NCI-H82 treated with DMSO at 0.1 percent for 48 hours (cell line): ENCODE measurements at regions not wholly inside any gene's neighbourhood (a gene's known extent, or its start where the extent isn't known, plus 50 kb on each side); places are given as distances from the start of the nearest gene placed in this dataset.
A peak's percentile ranks its signal among the peaks of the same experiment; 100 is the strongest.

ENCODE experiments used
- DNase-seq: peaks from one replicate; lab custom pipeline; 2025; ENCODE audit not compliant: unreplicated experiment; lab: John Stamatoyannopoulos, UW

DNA sequence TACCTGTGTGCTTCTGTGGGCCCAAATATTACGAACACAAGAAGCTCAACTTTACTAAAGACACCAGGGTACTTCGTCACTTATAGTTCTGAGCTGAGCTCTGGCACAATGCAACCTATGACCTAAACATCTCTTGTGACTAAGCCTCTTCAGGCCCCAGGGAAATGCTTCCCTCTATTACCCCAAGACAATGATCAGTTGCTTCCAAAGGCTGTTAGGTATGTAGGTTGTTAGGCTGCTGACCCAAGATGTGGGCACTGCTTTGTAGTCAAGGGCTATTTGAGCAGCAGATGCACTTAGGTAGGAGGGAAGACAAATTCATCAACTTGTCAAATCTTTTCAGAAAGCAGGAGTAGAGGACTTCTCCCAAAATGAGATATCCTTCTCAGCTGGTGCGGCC, 640.1 kb downstream of the EPHA4 start:
- DNase-seq = no peak

DNA sequence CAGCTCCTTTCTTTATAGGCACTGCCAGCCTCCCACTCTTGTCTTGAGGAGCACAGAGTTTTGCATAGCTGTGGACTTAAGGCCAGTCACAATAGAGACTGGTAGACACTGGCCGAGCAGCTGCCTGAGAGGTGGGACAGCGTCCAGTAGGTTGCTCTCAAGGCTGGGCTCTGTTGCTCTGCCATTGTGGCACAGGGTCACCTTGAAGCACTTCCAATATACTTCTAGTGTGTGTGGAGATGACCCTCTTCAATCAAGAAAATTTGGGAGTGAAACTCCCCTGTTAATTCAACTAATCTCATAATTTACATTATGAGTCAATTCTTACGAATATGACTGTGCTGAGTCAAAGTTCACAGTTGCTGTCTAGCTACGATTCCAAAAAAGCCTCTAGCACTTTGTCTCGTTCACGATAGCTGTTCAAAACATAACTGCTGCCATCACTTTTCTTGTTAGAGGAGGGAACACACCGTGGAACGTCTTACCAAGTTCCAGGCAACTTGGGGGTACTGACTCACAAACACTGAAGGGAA, 636.2 kb downstream of the EPHA4 start:
- DNase-seq = no peak

DNA sequence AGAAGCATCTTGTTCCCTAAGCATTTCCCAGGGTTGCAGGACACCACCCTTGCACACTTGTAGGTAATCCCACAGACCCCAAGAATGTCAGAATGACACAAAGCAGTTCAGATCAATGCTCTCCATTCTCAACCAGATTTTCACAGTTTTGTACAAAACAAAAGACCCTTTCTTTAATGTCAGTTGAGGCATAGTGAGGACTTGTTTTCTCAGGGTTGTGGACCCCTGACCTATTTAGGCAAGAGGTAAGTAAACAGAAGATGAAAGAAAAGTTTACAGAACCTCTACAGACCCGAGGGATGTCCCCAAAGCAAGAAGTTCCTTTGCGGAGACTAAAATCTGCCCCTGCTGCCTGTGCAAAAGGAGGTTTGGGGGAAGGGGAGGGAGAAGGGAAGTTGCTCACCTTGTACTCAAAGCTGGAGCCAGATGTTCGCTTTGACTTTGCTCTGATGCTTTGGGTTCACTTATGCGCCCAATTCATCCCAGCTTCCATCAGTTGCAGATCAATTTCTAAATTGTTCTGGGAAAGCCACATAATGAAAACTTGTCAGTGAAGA, 635.4 kb downstream of the EPHA4 start:
- DNase-seq = no peak

DNA sequence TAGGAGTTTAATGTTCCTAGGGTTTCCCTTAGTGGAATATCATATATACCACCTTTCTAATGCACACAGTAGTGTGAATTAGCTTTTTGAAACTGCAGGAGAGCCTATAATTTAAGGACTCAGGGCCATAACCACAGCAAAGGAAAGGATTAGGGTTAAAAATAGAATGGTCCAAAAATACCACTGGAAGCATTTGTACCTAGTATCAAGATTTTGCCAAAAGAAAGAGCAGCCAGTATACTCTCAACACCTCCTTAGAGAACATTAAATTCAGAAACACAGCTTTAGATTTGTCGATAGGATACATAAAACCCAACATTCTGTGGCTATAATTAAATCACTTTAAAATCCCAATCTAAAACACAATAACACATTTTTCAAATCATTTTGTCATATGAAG, 634.9 kb downstream of the EPHA4 start:
- no peak for DNase-seq

DNA sequence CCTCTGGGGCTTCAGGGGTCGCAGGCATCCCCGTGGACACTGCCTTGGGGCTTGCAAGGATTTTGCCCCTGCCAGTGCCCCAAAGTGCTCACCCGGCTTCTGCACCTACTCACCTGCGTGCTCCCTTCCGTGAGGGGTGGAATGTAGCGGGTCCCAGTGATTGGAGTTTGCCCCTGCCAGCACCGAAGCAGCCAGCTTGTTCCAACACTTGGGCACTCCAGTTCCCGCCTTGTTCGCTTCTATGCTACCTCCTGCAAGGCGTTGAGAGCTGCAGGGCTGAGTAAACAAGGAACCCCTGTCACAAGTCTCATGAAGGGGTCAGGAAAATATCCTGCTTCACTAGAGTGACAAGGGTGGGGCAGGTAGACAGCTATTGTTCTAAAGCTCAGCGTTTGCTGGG, 631.5 kb downstream of the EPHA4 start:
- DNase-seq = no peak

DNA sequence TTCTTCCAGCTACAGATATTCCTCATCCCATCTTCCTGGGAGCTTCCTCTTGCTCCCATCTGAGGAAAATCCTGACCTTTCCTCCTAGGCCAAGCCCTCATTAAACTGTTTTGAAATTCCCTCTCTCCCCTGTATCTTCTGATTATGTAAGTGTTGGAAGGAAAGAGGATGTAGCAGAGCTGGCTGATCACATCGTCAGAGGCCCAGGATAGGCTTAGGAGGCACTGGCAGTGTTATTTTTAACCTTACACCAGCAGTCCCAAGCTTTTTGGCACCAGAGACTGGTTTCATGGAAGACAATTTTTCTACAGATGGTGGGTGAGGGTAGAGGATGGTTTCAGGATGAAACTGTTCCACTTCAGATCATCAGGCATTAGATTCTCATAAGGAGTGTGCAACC, 630.4 kb downstream of the EPHA4 start:
- no peak for DNase-seq

DNA sequence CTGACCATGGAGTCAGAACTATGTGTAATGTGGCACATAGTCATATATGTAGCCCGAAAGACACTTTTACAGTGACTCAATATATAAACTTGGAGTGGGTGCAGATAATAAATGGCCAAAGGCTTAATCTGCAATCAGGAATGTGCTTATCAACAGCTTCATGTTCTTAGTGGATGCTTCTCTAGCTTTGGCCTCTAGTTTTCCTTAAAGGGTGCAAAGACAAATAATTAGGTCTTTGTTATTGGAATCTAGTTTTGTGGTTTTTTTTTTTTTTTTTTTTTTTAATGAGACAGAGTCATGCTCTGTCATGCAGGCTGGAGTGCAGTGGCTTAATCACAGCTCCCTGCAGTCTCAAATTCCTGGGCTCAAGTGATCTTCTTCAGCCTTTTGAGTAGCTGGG, 625.6 kb downstream of the EPHA4 start:
- DNase-seq = no peak

DNA sequence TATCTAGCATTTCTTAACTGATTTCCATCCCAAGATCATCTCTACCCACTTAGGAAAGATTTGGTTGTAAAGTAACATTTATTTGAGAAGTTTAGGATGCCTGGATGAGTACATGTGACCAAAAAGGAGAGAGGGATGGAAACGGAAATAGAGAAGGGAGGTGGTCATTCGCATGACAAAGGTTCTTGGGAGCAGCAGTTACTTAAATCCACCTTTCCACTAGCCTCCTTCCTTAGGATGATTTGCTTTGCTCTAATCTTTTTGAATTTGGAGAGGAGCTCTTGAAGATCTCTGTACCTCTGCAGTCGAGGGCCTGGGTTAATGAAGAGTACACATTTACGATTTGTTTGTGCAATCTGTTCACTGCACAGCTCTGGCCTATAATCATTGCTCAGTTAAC, 623.5 kb downstream of the EPHA4 start:
- no peak for DNase-seq

DNA sequence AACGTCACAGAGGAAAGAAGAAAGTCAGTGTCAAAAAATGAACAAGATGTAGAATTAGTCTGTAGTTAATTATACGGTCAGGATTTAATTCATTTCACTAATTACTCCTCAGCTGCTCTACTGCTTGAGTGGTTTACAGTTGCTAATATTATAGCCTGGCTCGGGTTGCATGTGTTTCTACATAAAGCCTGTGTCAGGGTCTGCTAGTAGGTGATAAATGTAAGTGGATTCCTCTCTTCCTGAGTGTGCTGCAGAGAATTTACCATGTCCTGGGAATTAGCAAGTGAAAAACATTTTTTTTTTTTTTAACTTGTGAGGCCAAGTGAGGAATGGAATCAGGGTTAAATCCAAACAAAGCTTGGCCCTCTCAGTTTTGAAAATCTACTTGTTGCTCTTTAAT, 622.6 kb downstream of the EPHA4 start:
- DNase-seq = peak; percentile 6

DNA sequence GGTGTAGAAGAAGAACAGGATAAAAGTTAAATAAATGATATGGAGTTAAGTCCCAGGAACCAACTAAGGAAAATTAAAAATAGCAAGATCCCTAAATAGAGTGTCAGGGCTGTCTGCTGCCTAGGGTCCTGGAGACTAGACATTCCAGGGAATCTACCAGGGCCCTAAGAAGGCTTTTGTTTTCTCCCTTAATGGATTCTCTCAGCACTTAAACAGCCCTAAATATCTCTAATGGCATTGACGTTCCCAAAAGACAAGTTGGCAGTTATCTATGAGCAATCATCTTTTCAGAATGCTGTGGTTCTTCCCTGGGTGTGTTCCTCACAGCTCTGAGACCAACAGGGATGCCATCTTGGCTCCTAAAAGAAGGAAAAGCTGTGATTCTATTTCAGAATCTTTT, 616.3 kb downstream of the EPHA4 start:
- DNase-seq = no peak

DNA sequence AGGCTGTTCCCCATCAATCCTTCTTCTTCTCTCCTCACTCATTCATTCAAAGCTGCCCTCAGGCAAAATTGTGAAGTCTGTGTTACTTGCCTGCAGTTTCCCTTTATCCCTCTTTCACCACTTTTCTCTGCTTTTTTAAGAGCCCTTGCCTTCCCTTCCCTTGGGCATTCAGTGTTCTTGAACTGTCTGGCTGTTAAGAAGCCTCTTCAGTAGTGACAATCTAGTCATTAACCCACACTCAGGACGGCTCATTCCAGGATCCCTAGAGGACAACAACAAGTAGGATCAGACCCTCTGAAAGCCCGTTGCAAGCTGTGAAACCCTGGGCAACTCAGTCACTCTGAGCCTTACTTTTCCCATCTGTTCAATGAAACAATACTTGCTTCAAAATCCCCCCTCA, 615.7 kb downstream of the EPHA4 start:
- DNase-seq = no peak

DNA sequence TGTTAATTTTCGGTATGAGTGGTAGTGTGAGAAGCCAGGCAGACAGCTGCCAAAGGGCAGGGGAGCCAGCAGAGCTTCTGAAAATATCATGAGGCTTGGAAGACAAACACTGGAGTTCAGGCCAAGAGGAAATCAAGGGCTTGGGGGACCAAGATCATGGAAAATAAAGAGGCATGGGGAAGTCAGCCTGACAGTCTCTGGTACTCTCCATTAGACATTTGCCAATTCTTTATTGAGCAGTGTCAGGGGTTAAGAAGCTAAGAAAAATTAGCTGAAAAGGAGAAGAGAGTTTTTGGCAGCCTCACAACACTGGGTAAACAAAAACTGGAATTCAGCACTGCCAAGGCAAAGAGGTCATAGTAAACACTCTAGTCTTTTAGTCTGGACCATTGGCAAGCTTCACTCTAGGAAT, 612.7 kb downstream of the EPHA4 start:
- DNase-seq = no peak

DNA sequence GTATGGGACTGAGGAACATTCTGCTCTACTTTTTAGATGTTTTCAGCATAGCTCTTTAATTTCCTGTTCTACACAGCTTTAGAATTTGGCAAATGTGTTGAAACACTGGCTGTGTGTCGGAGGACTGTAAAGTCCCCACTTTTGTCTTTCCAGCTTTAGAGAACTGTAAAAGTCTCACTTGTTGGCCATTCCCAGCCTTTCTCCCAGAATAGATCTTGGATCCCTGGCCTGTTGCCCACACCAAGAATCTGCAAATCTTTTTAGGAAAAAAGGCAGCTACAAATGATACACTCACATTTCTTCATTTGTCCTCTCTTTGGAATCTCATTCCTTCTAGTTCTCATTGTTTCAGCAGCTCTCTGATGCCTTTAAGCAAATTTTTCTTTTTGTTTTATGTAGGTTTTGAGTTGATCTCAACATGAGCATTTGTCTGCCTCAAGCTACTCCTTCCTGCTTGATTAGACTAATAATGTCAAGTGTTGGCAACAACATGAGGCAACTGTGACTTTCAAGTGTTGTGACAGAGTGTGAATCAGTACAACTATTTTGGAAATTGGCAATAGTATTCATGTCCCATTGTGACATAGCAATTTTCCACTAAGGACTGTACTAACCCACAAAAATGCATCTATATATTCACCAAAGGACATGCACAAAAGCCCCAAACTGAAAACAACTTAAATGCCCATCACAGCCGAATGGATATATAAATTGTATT, 610.8 kb downstream of the EPHA4 start:
- DNase-seq = no peak

DNA sequence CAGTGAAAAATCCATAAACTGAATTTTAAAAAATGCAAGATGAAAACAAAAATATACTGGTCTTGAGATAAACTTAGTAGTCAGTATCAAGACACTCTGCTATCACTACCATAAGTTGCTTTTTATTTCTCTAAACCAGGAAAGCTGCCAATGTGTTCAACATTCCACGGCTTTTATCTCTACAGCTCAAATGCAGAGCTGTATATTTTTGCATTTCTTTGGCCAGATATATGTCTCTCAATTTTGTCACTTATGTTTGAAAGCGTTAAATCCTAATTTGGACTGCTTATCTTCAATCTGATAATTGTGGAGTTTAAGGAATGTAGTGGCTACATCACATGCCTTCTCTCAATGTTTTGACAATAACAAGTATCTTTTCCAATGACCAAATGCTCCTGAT, 609.5 kb downstream of the EPHA4 start:
- no peak for DNase-seq

DNA sequence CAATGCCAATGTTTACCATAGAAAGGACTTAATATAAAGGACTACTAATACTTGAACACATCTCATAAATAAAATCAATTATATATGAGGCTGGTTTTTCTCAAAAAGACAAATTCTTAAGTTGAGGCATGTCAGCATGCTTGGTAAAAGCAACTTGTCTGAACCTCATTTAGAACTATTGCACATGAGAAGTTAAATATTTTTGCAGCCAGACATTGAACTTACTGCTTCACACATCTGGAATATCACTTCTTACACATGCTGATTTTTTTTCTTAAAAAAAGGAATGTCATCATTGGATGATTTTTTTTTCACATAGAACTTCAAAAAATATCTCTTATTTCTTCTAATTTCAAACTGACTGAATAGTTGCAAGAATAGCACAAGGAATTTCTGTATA, 609.0 kb downstream of the EPHA4 start:
- no peak for DNase-seq

DNA sequence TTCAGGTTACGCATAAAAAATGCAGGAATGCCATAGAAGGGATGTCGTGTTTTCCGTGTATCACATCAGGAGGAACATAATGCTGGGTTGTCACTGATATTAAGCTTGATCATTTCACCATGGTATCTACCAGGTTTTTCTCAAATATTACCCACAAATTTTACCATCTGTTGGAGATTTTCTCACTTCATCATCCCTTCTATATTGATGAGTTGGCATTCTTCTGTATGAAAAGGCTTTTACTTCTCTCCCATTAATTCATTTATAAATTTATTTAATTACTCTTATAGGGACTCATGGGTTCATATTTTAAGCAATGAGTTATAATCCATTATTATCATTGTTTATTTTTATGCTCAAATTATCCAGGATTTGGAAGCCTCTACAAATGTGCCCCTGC, 608.2 kb downstream of the EPHA4 start:
- no peak for DNase-seq

DNA sequence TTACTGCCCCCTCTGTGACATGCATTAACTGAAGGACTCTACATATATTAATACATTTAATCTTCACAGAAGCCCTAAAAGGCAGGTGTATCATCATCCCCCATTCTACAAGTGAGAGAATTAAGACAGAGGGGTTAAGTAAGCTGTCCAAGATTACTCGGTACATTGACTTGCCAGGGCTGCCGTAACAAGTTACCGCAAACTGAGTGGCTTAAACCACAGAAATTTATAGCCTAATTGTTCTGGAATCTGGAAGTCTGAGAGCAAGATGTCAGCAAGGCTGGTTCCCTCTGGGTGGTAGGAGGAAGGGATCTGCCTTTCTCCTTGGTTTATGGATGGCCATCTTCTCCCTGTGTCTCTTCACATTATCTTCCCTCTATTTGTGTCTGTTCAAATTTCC, 605.5 kb downstream of the EPHA4 start:
- DNase-seq = no peak

DNA sequence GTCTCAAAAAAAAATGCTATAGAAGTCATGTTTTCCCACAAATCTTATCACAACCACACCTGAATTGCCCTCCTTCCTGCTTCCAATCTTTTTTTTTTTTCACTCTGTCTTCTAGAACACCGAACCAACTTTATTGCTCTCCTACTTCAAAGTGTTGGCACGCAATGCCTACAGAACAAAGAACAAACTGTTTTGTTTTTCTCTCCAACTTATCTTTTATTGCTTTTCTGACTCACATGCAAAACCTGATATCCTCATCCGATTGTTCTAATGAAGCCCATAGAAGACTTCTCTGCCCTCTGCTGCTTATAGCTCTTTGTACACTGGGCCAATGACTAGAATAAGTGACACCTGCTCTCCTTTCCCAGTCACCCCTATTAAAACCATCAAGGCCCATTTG, 602.8 kb downstream of the EPHA4 start:
- no peak for DNase-seq

DNA sequence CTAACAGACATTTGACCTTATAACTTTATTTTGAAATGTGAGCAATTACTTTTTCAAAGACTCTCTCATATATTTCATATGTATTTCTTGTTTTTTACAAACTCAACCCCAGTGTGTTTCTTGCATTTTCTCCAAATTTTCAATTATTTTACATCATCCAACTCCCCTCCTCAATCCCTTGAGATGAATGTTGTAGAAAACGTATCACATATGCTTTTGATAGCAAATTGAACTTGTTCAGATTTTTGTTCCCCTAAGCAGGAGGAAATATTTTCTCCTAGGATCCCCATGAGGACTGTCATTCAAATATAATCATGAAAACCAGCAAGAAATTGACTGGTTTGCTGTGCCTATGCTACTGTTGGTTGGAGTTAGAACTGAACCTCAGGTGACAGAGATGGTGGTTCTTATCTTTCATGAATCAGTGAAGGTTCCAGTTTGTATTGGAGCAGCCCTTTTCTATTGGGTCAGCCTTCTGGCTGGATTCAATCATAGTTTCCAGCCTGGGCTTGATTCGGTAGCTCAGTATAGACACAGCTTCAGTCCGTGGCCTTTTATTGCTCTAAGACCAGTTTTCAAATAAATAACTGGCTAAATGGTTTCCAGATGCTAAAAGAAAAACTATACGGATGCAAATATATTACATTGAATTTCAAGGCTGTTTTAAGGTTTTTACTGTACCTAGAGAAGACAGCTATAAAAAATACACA, 591.0 kb downstream of the EPHA4 start:
- no peak for DNase-seq

DNA sequence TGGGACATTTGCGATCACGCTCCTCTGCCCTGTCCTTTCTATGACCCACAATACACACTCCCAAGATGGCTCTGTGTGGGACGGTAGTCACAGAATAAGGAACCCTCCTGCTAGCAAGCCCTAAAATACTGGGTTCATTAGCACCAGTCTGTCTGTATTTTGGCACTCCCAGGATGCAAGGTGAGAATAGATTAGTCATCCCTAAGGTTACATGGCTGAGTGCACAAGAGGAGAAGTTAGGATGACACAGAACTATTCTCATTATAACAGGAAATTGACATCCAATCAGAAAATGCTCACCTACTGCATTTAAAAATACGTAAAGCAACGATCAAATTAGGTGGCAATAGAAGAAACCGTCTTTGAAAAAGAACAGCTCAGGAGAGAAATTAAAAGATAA, 590.2 kb downstream of the EPHA4 start:
- DNase-seq = no peak

DNA sequence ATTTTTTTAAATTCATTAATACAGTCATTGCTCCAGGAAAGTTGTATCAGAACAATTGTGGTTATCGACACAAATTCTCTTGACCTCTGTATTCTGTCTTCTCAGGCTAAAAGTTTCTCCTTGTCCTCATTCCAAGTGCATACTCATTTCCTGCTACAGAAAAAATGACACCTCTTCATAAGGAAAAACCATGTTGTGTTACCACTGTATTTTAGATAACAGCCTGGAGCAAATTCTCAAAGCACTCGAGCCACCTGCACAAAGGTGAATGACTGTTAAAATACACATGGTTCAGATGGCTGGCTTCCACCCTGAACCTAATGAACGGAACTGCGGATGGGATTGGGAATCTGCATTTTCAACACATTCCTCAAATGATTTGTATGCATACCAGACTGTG, 586.5 kb downstream of the EPHA4 start:
- DNase-seq = no peak

DNA sequence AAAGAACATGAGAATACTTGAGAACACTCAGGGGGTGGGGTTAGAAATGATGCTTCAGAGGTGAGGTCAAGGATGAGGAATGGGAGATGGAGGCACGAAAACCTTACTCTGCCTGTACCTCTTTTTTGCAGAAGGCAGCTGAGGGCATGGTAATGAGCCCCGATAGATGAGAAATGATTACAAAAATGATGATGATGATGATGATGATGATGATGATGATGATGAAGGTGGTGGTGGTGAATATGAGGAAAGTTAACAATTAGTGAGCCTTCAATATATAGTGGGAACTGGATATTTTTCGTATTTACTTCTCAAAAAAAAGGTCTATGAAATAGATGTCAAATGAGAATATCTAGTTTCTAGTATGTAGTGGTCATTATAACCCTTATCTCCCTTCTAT, 584.3 kb downstream of the EPHA4 start:
- no peak for DNase-seq
